Stimulated activated CD4-positive, alpha-beta T cell treated with anti-CD3 and anti-CD28 coated beads, Interleukin-1b, Interleukin-23, amount 100 ng/mL, for 1 hour (primary cell): ENCODE measurements at regions not wholly inside any gene's neighbourhood (a gene's known extent, or its start where the extent isn't known, plus 50 kb on each side); places are given as distances from the start of the nearest gene placed in this dataset.

Experiments used
- DNase-seq, 2 donors: peaks; one replicate each; pipeline ENCODE4 v3.0.0-alpha.2; 2020; ENCODE audit warnings: low read depth in 2 of 2

- DNase-seq, result no peak
Measured at GRCh38 chr2:160870729-160871465, 289.3 kb upstream of the TANK start.

- DNase-seq, result no peak
Measured at GRCh38 chr2:160871953-160872352, 288.3 kb upstream of the TANK start.

GRCh38 chr2:160876029-160876428 is 284.2 kb upstream of the TANK start:
- no peak for DNase-seq

GRCh38 chr2:160876765-160877164 is 283.5 kb upstream of the TANK start:
- no peak for DNase-seq

- no peak for DNase-seq
Measured at GRCh38 chr2:160878618-160879017, 281.6 kb upstream of the TANK start.

- no peak for DNase-seq
Measured at GRCh38 chr2:160882906-160883305, 277.3 kb upstream of the TANK start.

GRCh38 chr2:160884056-160884455 is 276.2 kb upstream of the TANK start:
- no peak for DNase-seq

GRCh38 chr2:160889439-160890170 is 270.6 kb upstream of the TANK start:
- DNase-seq, result no peak

- no peak for DNase-seq
Measured at GRCh38 chr2:160890667-160891352, 269.4 kb upstream of the TANK start.

- no peak for DNase-seq
Measured at GRCh38 chr2:160891353-160891740, 268.9 kb upstream of the TANK start.

- DNase-seq, result no peak
Measured at GRCh38 chr2:160892204-160892603, 268.0 kb upstream of the TANK start.

GRCh38 chr2:160893581-160893980 is 266.6 kb upstream of the TANK start:
- no peak for DNase-seq

GRCh38 chr2:160898581-160899307 is 261.5 kb upstream of the TANK start:
- DNase-seq, result no peak

- no peak for DNase-seq
Measured at GRCh38 chr2:160901613-160902012, 258.6 kb upstream of the TANK start.

- no peak for DNase-seq
Measured at GRCh38 chr2:160905862-160906261, 254.4 kb upstream of the TANK start.

- no peak for DNase-seq
Measured at GRCh38 chr2:160906878-160907277, 253.3 kb upstream of the TANK start.

GRCh38 chr2:160907738-160908137 is 252.5 kb upstream of the TANK start:
- DNase-seq, result no peak

- no peak for DNase-seq
Measured at GRCh38 chr2:160908157-160908556, 252.1 kb upstream of the TANK start.

- DNase-seq, result no peak
Measured at GRCh38 chr2:160909781-160910242, 250.4 kb upstream of the TANK start.

- no peak for DNase-seq
Measured at GRCh38 chr2:160910681-160911080, 249.5 kb upstream of the TANK start.

- DNase-seq, result no peak
Measured at GRCh38 chr2:160911258-160911657, 249.0 kb upstream of the TANK start.

GRCh38 chr2:160912276-160912675 is 248.0 kb upstream of the TANK start:
- DNase-seq, result no peak
